HepG2 (cell line): ENCODE measurements at regions not wholly inside any gene's neighbourhood (a gene's known extent, or its start where the extent isn't known, plus 50 kb on each side); places are given as distances from the start of the nearest gene placed in this dataset.

Source experiments
- CBFB ChIP-seq: sonication (generic); formaldehyde crosslinking; IDR thresholded peaks from 2 replicates; pipeline ENCODE4 v1.4.0; 2020; ENCODE audit warnings: missing genetic modification reagents
- HNRNPH1 ChIP-seq: fragments of 200-400 bp; formaldehyde crosslinking; optimal IDR thresholded peaks from 2 replicates; pipeline ENCODE3; 2017; ENCODE audit warnings: mild to moderate bottlenecking, low read depth, low read length
- JUND ChIP-seq: sonication (generic); formaldehyde crosslinking; IDR thresholded peaks from 2 replicates; pipeline ENCODE4 v1.8.0; 2022; ENCODE audit warnings: mild to moderate bottlenecking, missing genetic modification reagents
- PHF8 ChIP-seq: sonication (generic); formaldehyde crosslinking; IDR thresholded peaks from 2 replicates; pipeline ENCODE4 v1.5.0; 2020; ENCODE audit warnings: missing genetic modification reagents
- RBM39 ChIP-seq: fragments of 200-400 bp; formaldehyde crosslinking; IDR thresholded peaks from one replicate; pipeline ENCODE4 v1.6.1; 2018; ENCODE audit warnings: antibody characterized with exemption, mild to moderate bottlenecking, low read depth, low read length; ENCODE audit not compliant: poor library complexity, severe bottlenecking
- RNF219 ChIP-seq: sonication (generic); formaldehyde crosslinking; IDR thresholded peaks from 2 replicates; pipeline ENCODE4 v1.5.0; 2020; ENCODE audit warnings: mild to moderate bottlenecking, missing genetic modification reagents
- SAP130 ChIP-seq: IDR thresholded peaks from 2 replicates; pipeline ENCODE4 v1.6.1; 2016; ENCODE audit warnings: low read depth
- SMARCC2 ChIP-seq: fragments of 450-650 bp; IDR thresholded peaks from 2 replicates; pipeline ENCODE4 v1.6.1; 2017; ENCODE audit warnings: antibody characterized with exemption, mild to moderate bottlenecking
- SP4 ChIP-seq: sonication (generic); formaldehyde crosslinking; IDR thresholded peaks from 2 replicates; pipeline ENCODE4 v1.8.1; 2023; ENCODE audit warnings: mild to moderate bottlenecking, missing genetic modification reagents
- TBL1XR1 ChIP-seq: fragments of 150-350 bp; IDR thresholded peaks from 2 replicates; pipeline ENCODE4 v1.6.1; 2014; ENCODE audit warnings: borderline replicate concordance, low read length; ENCODE audit not compliant: partially characterized antibody
- XBP1 ChIP-seq: sonication (generic); formaldehyde crosslinking; IDR thresholded peaks from 2 replicates; pipeline ENCODE4 v1.5.0; 2020; ENCODE audit warnings: missing genetic modification reagents
- ZBTB37 ChIP-seq: sonication (generic); formaldehyde crosslinking; IDR thresholded peaks from 2 replicates; pipeline ENCODE4 v1.4.0; 2020; ENCODE audit warnings: mild to moderate bottlenecking, missing genetic modification reagents
- ZIK1 ChIP-seq: sonication (generic); formaldehyde crosslinking; IDR thresholded peaks from 2 replicates; pipeline ENCODE4 v1.5.0; 2020; ENCODE audit warnings: mild to moderate bottlenecking, low read depth, missing genetic modification reagents, borderline replicate concordance
- ZNF12 ChIP-seq: sonication (generic); formaldehyde crosslinking; IDR thresholded peaks from 2 replicates; pipeline ENCODE4 v1.5.0; 2020; ENCODE audit warnings: missing genetic modification reagents
- ZNF138 ChIP-seq: sonication (generic); formaldehyde crosslinking; IDR thresholded peaks from 2 replicates; pipeline ENCODE4 v1.5.0; 2020; ENCODE audit warnings: mild to moderate bottlenecking, low read depth, missing genetic modification reagents
- ZNF382 ChIP-seq: sonication (generic); formaldehyde crosslinking; IDR thresholded peaks from 2 replicates; pipeline ENCODE4 v1.5.0; 2020; ENCODE audit warnings: missing genetic modification reagents, mild to moderate bottlenecking, borderline replicate concordance
- ZNF460 ChIP-seq: sonication (generic); formaldehyde crosslinking; IDR thresholded peaks from 2 replicates; pipeline ENCODE4 v1.5.1; 2020; ENCODE audit warnings: missing genetic modification reagents, mild to moderate bottlenecking, borderline replicate concordance
- ZNF607 ChIP-seq: sonication (generic); formaldehyde crosslinking; IDR thresholded peaks from 2 replicates; pipeline ENCODE4 v1.5.1; 2020; ENCODE audit warnings: missing genetic modification reagents, mild to moderate bottlenecking, borderline replicate concordance
- ZNF7 ChIP-seq: IDR thresholded peaks from 2 replicates; pipeline ENCODE4 v1.6.1; 2016; ENCODE audit warnings: missing biosample characterization, missing genetic modification reagents
- ZNF782 ChIP-seq: sonication (generic); formaldehyde crosslinking; IDR thresholded peaks from 2 replicates; pipeline ENCODE4 v1.4.0; 2020; ENCODE audit warnings: missing genetic modification reagents, mild to moderate bottlenecking, borderline replicate concordance
- TF ChIP-seq, protein P1 (sequence below): sonication (generic); formaldehyde crosslinking; IDR thresholded peaks from 2 replicates; pipeline ENCODE4 v1.5.1; 2020; ENCODE audit warnings: mild to moderate bottlenecking, missing genetic modification reagents, moderate library complexity
- TF ChIP-seq, protein P2 (sequence below): sonication (generic); IDR thresholded peaks from 2 replicates; pipeline ENCODE4 v1.6.1; 2016; ENCODE audit warnings: low read depth, borderline replicate concordance
- TF ChIP-seq, protein P3 (sequence below): sonication (generic); formaldehyde crosslinking; conservative IDR thresholded peaks from 2 replicates; pipeline ENCODE4 v1.4.0; 2020; ENCODE audit warnings: missing genetic modification reagents

- TF ChIP-seq ZNF7 (CRISPR knock-in tag), result no peak
- TF ChIP-seq ZIK1, result no peak
- no peak for TF ChIP-seq ZBTB37 (CRISPR knock-in tag)
- TF ChIP-seq, protein P1, sequence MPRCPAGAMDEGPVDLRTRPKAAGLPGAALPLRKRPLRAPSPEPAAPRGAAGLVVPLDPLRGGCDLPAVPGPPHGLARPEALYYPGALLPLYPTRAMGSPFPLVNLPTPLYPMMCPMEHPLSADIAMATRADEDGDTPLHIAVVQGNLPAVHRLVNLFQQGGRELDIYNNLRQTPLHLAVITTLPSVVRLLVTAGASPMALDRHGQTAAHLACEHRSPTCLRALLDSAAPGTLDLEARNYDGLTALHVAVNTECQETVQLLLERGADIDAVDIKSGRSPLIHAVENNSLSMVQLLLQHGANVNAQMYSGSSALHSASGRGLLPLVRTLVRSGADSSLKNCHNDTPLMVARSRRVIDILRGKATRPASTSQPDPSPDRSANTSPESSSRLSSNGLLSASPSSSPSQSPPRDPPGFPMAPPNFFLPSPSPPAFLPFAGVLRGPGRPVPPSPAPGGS, result no peak
- TF ChIP-seq RBM39, result peak; percentile 27
- no peak for TF ChIP-seq ZNF138 (CRISPR knock-in tag)
- TF ChIP-seq, protein P2, sequence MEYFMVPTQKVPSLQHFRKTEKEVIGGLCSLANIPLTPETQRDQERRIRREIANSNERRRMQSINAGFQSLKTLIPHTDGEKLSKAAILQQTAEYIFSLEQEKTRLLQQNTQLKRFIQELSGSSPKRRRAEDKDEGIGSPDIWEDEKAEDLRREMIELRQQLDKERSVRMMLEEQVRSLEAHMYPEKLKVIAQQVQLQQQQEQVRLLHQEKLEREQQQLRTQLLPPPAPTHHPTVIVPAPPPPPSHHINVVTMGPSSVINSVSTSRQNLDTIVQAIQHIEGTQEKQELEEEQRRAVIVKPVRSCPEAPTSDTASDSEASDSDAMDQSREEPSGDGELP, result no peak
- no peak for TF ChIP-seq ZNF607 (CRISPR knock-in tag)
- TF ChIP-seq HNRNPH1, result no peak
- peak; percentile 87 for TF ChIP-seq ZNF12
- TF ChIP-seq XBP1 (CRISPR knock-in tag), result no peak
- TF ChIP-seq TBL1XR1, result no peak
- no peak for TF ChIP-seq SMARCC2
- TF ChIP-seq ZNF460 (CRISPR knock-in tag), result no peak
- TF ChIP-seq SAP130 (CRISPR knock-in tag), result no peak; the same call in 1 of the 2 replicates
- no peak for TF ChIP-seq CBFB
- no peak for TF ChIP-seq ZNF782 (CRISPR knock-in tag)
- no peak for TF ChIP-seq RNF219 (CRISPR knock-in tag)
- no peak for TF ChIP-seq SP4 (CRISPR knock-in tag)
- TF ChIP-seq, protein P3, sequence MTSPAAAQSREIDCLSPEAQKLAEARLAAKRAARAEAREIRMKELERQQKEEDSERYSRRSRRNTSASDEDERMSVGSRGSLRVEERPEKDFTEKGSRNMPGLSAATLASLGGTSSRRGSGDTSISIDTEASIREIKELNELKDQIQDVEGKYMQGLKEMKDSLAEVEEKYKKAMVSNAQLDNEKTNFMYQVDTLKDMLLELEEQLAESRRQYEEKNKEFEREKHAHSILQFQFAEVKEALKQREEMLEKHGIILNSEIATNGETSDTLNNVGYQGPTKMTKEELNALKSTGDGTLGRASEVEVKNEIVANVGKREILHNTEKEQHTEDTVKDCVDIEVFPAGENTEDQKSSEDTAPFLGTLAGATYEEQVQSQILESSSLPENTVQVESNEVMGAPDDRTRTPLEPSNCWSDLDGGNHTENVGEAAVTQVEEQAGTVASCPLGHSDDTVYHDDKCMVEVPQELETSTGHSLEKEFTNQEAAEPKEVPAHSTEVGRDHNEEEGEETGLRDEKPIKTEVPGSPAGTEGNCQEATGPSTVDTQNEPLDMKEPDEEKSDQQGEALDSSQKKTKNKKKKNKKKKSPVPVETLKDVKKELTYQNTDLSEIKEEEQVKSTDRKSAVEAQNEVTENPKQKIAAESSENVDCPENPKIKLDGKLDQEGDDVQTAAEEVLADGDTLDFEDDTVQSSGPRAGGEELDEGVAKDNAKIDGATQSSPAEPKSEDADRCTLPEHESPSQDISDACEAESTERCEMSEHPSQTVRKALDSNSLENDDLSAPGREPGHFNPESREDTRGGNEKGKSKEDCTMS (CRISPR knock-in tag), result no peak
- no peak for TF ChIP-seq JUND
- TF ChIP-seq ZNF382, result no peak
- TF ChIP-seq PHF8, result peak; percentile 12; the same call in 1 of the 2 replicates
Observed at GRCh38 chr13:50080911-50081678, 65.9 kb downstream of the KCNRG start (continued).
